Tibial artery (tissue), 4 donors: ENCODE measurements at regions not wholly inside any gene's neighbourhood (a gene's known extent, or its start where the extent isn't known, plus 50 kb on each side); places are given as distances from the start of the nearest gene placed in this dataset.

ENCODE experiments used
- DNase-seq, 2 donors: peaks; one replicate each; pipeline ENCODE4 v3.0.0-alpha.2; 2019
- H3K27ac ChIP-seq, 2 donors: fragments of 200-600 bp; sonication (generic) in 1 of 2; 1 replicate in 1 of 2; 2 replicates in 1 of 2; pipeline ENCODE4 v1.5.1; 2018 to 2019; ENCODE audit warnings: mild to moderate bottlenecking in 1 of 2
- H3K27me3 ChIP-seq, 2 donors: fragments of 200-600 bp; sonication (generic) in 1 of 2; one replicate each; pipeline versions ENCODE4 v1.5.1 to v1.6.0; 2016 to 2019
- H3K36me3 ChIP-seq, 3 donors: fragments of 200-600 bp; sonication (generic) in 2 of 3; one replicate each; pipeline ENCODE4 v1.5.1; 2016 to 2019; ENCODE audit warnings: mild to moderate bottlenecking in 2 of 3
- H3K4me1 ChIP-seq, 4 donors: fragments of 200-600 bp; sonication (generic) in 2 of 4; 1 replicate in 3 of 4; 2 replicates in 1 of 4; pipeline ENCODE4 v1.5.1; 2016 to 2019
- H3K4me3 ChIP-seq, 2 donors: fragments of 200-600 bp; sonication (generic) in 1 of 2; 1 replicate in 1 of 2; 2 replicates in 1 of 2; pipeline ENCODE4 v1.5.1; 2018 to 2019; ENCODE audit warnings: mild to moderate bottlenecking in 2 of 2
- H3K9me3 ChIP-seq, 3 donors: fragments of 200-600 bp; sonication (generic) in 1 of 3; one replicate each; pipeline ENCODE4 v1.5.1; 2016 to 2019
- intact Hi-C: fragments of 100-400 bp; cut with DNase I; formaldehyde crosslinking; loops from one replicate; pipeline ENCODE4 v1.15.0; 2023; ENCODE audit warnings: low total_unique reads
- TF ChIP-seq, protein P1 (sequence below), 2 experiments: fragments of 200-600 bp in 1 of 2; fragments of 450-650 bp in 1 of 2; IDR thresholded peaks; one replicate each; pipeline ENCODE4 v1.5.1; 2017 to 2019; ENCODE audit warnings: antibody characterized with exemption in 2 of 2, mild to moderate bottlenecking in 1 of 2, moderate library complexity in 1 of 2

DNA sequence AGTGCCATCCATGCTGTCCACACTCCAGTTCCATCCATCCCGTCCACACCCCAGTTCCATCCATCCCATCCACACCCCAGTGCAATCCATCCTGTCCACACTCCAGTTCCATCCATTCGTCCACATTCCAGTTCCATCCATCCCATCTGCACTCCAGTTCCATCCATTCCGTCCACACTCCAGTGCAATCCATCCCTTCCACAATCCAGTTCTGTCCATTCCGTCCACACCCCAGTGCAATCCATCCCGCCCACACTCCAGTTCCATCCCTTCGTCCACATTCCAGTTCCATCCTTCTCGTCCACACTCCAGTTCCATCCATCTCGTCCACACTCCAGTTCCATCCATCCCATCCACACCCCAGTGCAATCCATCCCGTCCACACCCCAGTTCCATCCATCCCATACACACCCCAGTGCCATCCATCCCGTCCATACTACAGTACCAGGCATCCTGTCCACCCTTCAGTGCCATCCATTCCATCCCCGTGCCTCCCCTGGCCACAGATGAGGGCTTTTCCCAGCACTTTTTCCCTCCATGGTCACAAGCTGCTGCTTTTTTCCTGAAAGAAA lies 704.0 kb downstream of the BRD1 start:
- H3K9me3 ChIP-seq, result no peaks in the 10 kb centered on the region
- TF ChIP-seq, protein P1, sequence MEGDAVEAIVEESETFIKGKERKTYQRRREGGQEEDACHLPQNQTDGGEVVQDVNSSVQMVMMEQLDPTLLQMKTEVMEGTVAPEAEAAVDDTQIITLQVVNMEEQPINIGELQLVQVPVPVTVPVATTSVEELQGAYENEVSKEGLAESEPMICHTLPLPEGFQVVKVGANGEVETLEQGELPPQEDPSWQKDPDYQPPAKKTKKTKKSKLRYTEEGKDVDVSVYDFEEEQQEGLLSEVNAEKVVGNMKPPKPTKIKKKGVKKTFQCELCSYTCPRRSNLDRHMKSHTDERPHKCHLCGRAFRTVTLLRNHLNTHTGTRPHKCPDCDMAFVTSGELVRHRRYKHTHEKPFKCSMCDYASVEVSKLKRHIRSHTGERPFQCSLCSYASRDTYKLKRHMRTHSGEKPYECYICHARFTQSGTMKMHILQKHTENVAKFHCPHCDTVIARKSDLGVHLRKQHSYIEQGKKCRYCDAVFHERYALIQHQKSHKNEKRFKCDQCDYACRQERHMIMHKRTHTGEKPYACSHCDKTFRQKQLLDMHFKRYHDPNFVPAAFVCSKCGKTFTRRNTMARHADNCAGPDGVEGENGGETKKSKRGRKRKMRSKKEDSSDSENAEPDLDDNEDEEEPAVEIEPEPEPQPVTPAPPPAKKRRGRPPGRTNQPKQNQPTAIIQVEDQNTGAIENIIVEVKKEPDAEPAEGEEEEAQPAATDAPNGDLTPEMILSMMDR (IDR thresholded peaks at IDR 0.05), result no peak
- no peaks in the 10 kb centered on the region for H3K36me3 ChIP-seq
- intact Hi-C loops, result no loop called here
- DNase-seq, result no peak
- no peak overlapping the region for H3K4me3 ChIP-seq
- peaks cover 0 to 15% (median 0%) of the 10 kb centered on the region in 4 donors for H3K4me1 ChIP-seq
- H3K27me3 ChIP-seq, result no peaks in the 10 kb centered on the region
- H3K27ac ChIP-seq, result no peak overlapping the region

DNA sequence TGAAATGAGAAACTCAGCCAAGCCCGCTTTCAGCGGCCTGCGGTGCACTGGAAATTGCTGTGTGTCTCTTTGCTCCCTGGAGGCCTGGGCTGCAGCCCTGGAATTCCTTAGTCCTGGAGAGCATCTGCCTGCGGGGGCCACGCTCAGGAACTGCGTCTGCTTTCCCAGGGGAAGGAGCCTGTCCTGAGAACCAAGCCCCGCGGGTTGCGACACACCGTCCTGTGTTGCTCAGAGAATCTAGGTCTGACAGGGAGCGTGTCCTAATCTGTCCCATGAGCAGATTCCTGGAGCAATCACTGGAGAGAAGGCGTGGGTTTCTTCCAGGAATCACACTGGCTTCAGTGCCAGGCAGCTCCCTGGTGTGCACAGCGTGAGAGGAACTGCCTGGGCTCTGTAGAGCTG lies 708.1 kb downstream of the BRD1 start:
- TF ChIP-seq, protein P1 (IDR thresholded peaks at IDR 0.05), result no peak
- no peaks in the 10 kb centered on the region for H3K9me3 ChIP-seq
- peak; percentile 65 to 77 for DNase-seq
- H3K36me3 ChIP-seq, result no peaks in the 10 kb centered on the region
- H3K27ac ChIP-seq, result no peak overlapping the region
- intact Hi-C loops, result no loop called here
- H3K4me3 ChIP-seq, result no peak overlapping the region
- H3K27me3 ChIP-seq, result no peaks in the 10 kb centered on the region
- peaks cover 0 to 15% (median 0%) of the 10 kb centered on the region in 4 donors for H3K4me1 ChIP-seq

DNA sequence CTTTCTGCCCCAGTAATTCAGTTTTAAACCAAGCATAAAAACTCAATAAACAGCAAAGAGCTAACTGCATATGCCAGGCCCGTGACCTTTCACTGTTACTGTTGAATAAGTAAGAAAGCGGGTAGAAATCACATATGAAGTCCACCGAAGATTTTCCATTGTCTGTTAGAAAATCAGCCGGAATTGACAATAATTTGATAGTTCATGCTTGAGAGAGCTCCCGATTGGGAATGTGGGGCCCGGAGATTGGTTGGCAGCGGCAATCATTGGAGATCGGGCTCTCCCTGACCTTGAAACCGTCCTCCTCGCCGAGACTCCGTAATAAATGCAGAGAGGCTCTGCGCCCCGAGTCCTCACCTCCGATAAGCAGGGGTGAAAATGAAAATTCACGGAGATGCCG lies 709.6 kb downstream of the BRD1 start:
- Histone ChIP-seq H3K27ac (no peak overlapping the region), H3K4me1 (peaks cover 0 to 15% (median 0%) of the 10 kb centered on the region in 4 donors), H3K36me3 (no peaks in the 10 kb centered on the region), H3K4me3 (no peak overlapping the region), H3K9me3 (no peaks in the 10 kb centered on the region), H3K27me3 (no peaks in the 10 kb centered on the region)
- TF ChIP-seq, protein P1 (IDR thresholded peaks at IDR 0.05), result no peak
- intact Hi-C loops, result no loop called here
- DNase-seq, result no peak

DNA sequence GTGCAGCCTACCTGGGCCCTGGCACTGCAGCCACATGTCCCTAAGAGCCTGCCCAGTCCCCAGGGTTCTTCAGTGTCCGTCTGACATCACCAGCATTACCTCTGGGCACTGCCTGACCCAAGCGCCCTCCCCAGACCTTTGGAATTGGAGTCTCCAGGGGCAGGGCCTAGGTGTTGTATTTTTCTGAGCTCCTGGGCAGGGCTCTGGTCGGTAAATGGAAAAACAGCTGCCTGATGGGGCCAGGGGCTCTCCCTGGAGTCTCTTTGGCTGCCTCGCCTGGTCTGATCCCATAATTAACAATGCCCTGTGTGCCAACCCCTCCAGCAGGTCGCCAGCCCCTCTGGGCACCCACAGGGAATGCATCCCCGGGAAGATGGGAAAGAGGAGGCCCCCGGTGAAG lies 710.2 kb downstream of the BRD1 start:
- TF ChIP-seq, protein P1 (IDR thresholded peaks at IDR 0.05), result no peak
- Histone ChIP-seq H3K36me3 (no peaks in the 10 kb centered on the region), H3K27ac (no peak overlapping the region), H3K4me3 (no peak overlapping the region), H3K27me3 (no peaks in the 10 kb centered on the region), H3K9me3 (no peaks in the 10 kb centered on the region), H3K4me1 (peaks cover 0 to 15% (median 0%) of the 10 kb centered on the region in 4 donors)
- intact Hi-C loops, result no loop called here
- DNase-seq, result no peak

DNA sequence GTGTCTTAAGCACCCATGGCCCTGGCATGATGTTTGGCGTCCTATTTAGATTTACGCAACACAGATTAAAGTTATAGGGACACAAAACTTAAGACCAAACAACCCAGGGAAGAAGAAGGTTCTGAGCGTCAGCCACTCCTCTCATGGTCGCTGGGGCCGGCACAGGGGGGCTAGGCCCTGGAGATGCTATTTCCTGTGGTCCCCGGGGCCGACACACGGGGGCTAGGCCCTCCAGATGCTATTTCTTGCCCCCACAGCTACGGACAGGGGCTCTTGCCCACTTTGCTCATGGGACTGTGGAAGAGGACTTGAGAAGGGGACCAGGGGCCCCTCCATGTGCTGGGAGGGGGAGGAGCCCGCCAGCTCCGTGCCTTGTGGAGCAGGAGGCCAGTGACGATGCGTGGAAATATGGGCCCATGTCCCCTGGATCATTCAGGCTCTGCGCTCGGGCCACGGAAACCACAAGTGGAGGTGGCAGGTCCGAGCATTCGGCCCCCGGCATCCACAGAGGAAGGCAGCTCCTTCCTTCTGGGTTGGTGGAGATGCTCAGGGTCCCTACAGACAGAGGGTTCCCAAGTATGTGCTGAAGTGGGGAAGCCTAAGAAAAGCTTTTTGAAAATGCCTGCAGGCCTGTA lies 711.1 kb downstream of the BRD1 start:
- no peak for DNase-seq
- Histone ChIP-seq H3K4me1 (peaks cover 0 to 15% (median 0%) of the 10 kb centered on the region in 4 donors), H3K27ac (no peak overlapping the region), H3K4me3 (no peak overlapping the region), H3K27me3 (no peaks in the 10 kb centered on the region), H3K9me3 (no peaks in the 10 kb centered on the region), H3K36me3 (no peaks in the 10 kb centered on the region)
- intact Hi-C loops, result no loop called here
- TF ChIP-seq, protein P1 (IDR thresholded peaks at IDR 0.05), result no peak
